Activated CD4-positive, alpha-beta T cell treated with anti-CD3 and anti-CD28 coated beads for 24 hours (primary cell): ENCODE measurements at regions not wholly inside any gene's neighbourhood (a gene's known extent, or its start where the extent isn't known, plus 50 kb on each side); places are given as distances from the start of the nearest gene placed in this dataset.
"Not testable (repeated sequence)": the region's sequence is repeated elsewhere in the genome, so short reads cannot be mapped to it uniquely, and the experiment has no call there.

Source experiments
- DNase-seq, 2 donors: peaks; one replicate each; pipeline ENCODE4 v3.0.0-alpha.2; 2020; ENCODE audit warnings: low read depth in 2 of 2

DNA sequence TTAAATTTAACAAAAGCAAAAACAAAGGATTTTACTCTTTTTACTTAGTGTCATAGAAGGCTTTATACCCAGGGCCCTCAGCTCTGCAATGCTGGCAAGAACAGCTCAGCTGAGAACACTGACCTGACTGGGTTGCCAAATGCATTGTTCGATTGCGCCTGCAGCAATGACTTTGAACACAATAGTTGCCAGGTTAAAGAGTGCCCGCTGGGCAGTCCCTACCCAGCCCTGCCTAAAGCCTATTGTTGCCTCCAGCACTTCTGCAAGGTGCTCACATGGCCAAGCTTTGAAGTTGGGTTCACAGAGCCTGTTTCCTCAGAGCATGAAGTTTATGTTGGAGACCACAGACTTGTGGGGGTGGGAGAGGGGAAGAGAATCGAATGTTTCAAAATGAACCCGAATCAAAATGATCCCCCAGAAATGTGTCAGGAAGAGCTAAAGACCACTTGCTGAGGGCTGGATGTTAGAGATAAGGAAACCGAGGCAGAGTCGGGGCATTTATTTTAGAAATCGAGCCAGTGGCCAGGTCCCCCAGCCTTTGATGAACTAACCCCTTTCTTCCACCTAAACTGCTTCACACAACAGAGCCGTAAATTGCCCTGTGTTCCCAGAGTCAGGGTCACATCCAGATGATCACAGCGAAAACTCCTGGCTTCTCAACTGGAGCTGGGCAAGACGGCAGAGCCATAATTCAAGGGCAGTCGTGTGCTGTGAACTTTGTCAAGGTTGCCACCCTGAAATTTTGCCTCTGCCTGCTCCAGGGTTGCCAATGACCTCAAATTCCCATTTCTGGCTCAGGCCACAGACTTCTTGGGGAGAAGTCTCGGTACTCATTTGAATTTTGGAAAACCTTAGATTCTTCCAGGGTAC is 55.0 kb downstream of the FOXA2 start:
- no peak for DNase-seq

DNA sequence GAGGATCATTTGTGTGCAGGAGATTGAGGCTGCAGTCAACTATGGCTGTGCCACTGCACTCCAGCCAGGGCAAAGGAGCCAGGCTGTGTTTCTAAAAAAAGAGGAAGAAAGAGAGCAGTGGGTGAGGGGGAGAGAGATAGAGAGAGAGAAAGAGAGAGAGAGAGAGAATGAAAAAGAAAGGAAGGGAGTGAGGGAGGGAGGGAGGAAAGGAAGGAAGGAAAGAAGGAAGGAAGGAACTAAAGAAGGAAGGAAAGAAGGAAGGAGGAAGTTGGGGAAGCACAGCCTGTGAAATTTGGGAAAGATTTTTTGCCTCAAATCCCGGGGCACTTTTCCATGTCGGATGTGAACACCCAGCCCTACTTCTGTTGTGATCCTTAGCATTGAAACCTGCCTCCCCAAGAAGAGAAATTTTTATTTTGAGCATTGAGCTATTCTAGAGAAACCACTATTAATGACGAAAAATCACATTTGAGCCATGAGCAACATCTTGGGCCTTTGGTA is 57.8 kb downstream of the FOXA2 start:
- no peak for DNase-seq

DNA sequence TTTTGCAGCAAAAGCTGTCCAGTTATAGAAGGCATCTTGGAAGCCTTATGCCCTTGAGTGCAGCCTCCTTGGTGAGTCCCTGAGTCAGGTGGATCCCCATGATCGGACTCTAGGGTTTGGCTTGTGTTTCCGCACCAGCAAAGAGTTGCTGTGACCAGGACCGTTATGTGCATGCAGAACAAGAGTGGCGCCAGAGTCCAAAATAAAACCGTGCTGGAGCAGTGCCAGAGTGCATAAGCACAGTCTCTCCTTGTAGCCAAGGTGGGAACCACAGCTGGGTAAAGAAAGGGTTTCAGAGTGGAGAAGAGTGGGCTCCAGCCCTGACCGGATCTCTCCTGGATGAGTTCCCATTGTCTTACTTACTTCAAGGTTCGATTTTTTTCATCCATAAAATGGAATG is 58.6 kb downstream of the FOXA2 start:
- no peak for DNase-seq

DNA sequence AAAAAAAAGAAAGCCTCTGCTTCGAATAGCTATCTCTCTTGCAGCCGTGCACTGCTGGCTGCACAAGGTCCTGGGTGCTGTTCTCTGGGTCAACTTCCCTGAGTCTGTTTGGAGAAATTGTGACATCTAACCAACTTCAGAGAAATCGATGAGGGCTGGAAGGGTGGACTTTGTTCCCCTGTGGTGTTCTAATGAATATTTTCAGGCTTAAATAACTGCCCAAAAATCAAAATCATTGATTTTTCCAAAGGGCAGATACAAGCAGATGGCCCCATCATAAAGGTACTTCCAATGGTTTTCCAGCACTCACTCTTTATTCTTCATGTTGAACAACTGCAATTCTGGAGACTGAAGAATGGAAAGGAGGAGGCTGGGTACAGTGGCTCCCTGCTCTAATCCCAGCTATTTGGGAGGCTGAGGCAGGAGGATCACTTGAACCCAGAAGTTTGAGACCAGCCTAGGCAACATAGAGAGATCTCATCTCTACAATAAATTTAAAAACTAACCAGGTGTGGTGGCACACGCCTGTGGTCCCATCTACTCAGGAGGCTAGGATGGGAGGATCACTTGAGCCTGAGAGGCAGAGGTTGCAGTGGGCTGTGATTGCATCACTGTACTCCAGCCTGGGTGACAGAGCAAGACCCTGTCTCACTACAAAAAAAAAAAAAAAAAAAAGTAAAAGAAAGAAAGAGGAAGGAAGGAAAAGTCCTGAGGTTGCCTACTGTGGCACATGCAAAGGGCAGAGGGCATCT is 59.1 kb downstream of the FOXA2 start:
- DNase-seq = no peak

DNA sequence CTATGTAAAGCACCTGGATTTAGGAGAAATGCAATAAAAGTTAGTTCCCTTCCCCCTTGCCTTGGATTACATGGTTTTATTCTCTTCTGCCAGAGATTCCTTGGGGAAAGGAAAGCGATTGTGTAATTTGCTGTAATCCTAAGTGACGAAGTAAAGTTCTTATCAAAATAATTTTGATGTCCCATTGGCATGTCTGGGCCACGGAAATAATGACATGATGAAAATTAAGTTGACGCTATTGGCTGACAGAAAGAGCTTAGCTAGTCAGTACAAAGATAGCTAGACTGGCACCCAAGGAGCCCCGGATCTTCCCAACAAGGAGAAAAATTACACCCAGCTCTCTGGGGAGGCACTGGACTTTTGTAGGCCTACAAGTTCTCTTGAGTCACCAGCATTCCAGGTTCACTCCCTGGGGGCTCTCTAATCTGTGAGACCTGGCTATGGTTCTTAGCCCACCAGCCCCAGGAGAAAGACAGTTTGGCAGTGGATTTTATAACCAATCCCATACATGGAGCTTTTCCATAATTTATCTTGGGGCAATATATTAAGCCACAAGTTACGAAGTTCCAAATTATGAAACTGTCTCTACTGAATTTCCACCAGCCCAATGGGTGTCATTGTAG is 59.9 kb downstream of the FOXA2 start:
- DNase-seq = no peak

DNA sequence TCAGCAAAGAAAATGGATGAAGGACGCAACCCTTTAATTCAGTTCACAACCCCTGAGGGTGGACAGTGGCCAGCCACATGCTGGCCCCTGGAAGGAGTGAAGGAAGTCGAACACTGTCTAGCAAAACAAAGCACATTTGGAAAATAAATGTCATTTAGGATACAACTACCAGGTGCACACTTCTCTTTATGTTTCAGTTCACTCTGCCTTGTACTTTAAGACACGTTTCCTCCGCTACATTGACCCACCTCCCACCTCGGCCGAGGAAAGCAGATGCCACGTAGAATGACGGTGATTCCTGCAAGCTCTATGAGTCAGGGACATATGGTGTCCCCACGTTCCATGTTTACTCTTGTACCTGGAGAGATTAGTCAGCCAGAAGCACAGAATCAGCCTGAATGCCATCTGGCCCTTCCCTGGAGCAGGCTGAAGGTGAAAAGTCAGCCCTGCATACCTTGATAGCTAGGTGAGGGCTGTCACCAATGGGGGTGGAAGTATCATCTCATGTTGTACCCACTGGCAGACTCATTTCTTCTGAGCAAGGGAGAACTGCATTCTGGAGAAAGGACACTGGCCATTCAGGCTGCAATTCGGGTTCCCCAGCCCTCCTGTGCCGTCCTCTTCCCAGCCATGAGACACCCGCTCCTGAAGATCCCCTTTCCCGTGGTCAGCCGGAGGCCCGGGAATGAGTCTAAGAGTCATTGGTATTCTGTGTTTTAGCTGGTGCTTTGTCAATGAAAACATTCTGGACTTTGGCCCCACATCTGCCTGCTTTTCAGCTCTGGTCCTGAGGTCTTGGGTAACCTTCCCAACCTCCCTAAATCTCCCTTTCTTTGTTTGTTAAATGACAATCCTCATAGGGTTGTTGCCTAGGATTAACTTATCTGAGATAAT is 60.6 kb downstream of the FOXA2 start:
- no peak for DNase-seq

DNA sequence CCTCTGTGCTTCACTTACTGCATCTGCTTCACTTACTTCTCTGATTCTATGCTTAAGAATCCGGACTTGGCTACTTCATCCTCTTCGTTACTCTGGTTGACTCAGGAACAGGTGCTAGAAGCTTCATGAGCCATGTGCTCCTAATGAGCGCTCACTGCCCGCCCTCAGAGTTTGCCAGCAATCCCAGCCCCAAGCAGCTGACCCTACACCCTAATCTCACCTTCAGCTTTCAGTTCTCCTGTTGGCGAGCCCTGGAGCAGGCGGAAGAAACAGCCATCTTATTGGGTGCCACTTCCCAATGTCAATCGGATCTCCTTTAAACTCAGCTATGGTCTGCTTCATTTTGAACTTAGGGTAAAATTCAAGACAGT is 61.3 kb downstream of the FOXA2 start:
- DNase-seq = no peak

DNA sequence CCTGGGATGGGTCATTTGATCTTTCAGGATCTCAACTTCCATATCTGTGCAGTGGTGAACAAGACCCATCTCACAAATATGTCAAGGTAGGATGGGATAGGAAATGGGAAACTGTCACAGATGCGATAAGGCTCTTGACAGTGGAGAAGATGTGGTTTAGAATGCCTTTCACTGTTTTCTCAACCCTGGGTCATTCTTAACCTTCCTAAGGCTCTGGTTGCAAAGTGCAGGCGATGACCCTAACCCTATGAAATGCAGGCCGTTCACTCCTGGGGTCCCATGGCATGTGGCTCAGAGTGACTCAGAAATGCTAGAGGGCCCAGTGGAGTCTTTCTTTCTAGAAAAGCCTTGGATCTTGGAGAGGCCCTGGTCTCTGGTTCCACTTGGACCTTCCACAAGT is 61.7 kb downstream of the FOXA2 start:
- no peak for DNase-seq

DNA sequence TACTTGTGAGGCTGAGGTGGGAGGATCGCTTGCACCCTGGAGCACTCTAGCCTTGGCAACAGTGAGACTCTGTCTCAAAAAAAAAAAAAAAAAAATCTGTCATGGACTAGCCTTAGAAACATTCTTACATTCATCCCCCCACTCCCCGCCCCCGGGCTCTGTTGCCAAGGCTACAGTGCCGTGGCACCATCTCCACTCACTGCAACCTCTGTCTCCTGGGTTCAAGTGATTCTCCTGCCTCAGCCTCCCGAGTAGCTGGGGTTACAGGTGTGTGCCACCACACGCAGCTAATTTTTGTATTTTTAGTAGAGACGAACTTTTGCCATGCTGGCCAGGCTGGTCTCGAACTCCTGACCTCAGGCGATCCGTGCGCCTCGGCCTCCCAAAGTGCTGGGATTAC is 62.4 kb downstream of the FOXA2 start:
- DNase-seq = not testable (repeated sequence)

DNA sequence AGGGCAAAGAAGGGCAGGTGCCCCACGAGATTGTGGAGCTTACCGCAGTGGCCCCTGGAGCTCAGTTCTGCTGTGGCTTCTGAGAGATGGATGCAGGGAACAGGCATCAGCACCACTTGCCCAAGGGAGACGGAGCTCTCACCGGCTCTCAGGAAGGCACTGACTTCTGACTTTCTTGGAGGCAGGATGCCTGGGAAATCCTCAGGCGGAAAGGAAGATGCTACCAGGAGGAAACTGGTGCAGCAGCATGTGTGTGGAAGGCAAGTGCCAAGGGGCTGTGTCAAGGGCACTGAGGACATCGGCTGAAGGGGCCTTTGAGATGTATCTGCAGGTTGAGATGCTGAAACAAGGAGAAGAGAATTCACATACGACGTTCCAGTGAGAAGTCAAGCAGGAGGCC is 64.0 kb downstream of the FOXA2 start:
- DNase-seq = no peak

DNA sequence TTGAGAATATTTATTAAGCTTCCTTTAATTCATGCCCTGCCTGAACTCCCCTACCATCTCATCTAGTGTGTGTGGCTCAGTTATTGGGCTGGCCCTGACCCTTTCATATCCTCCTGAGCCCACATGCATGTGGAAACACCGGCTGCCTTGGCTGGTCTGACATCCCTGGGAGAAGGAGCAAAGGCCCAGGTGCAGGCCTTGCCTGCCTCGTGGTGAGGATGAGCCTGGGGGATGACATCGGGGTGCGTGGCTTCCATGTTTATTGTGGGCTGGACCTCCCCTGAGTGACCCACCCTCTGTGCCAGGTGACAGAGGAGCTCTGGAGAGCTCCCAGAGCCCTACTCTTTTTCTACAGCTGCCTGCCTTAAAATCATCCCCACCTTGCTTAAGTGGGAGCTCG is 69.1 kb downstream of the FOXA2 start:
- DNase-seq = no peak

DNA sequence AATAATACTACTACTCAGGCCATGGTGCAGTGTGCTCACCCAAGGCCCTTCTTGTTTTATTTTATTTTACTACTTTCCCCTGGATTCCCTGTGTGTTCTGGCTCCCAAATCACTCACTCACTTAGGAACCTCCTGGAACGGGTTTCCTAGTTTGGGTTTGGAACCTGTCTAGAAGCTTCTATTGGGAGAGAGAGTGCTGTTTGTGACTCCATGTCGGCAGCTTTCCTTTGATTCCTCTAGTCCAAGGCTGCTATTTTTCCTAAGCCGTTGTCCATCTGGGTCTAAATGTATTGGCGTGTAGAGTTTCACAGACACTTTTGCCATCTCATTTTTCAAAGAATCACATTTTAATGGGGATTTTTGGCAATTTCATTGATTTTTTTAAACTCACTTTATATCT is 70.8 kb downstream of the FOXA2 start:
- no peak for DNase-seq

DNA sequence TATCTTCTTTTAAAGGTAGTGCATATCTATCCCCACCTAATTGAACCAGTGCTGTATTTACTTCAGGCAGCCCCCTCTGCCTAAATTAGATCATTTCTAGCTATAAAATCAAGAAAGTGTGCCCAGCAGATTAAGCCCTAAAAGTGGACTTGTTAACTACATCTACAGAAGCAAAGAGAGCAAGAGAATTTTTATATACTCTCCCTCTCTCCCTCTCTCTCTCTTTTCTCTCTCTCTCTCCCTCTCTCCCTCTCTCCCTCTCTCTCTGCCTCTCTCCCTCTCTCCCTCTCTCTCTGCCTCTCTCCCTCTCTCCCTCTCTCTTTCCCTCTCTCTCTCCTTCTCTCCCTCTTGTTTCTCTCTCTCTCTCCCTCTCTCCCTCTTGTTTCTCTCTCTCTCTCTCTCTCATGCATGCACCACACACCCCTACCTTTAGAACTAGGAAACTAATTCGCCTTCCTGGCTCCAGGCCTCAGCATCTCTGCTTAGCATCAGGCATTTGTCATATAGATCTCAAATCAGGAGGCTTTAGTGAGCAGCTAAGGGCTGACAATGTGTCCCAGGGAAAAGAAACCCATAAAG is 71.4 kb downstream of the FOXA2 start:
- DNase-seq = no peak

DNA sequence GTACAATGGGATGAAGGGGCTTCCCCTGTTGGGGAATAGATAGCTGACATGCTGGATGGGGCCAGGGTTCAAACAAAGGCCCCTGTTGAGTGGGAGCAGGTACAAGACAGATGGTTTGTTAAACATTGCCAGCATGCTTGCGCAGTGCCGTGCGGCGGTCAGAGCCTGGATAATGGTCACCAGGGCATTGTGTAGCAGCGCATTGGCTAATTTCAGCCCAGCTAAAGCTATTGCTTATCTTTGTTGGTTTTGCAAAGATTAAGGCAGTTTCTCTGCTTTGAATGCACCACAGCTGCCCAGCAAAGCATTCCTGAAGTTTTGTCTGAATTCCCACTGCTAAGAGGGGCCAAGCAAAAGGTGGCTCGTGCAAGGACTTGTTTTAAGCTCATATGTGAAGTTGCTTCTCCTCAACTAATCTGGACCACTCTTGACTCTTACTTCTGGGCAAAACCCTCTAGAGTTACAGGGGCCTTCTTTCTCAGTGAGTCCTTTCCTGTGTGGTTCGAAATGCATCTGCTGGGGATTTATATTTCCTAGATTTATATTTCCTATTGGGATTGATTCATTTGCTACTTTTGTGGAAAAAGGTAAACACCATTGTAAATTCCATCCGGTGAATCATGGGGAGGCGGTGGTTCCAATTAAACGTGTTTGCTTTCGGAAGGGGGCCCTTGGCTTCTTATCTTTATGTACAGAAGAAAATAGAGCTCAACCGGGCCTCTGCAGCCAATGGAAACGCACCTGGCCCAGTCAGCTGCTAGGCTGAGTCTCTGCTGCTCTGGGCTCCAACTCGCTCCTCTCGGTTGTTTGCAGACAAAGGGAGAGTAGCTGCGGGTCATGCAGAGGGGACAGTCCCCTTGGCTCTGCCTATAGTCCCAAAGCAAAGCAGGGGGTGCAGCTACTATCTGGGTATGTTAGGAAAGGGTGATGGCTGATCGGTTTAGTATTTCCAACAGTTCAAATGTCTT is 72.1 kb downstream of the FOXA2 start:
- no peak for DNase-seq

DNA sequence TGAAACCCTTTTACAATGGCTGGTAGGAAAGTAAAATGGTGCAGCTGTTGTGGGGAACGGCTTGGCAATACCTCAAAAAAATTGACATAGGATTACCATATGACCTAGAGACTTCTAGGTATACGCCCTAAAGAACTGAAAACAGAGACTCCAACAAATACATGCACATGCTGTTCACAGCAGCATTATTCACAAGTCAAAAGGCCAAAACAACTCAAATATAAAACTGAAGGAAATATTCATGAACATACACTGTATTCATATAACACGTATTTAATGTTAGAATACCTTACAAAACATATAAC is 74.6 kb downstream of the FOXA2 start:
- no peak for DNase-seq

DNA sequence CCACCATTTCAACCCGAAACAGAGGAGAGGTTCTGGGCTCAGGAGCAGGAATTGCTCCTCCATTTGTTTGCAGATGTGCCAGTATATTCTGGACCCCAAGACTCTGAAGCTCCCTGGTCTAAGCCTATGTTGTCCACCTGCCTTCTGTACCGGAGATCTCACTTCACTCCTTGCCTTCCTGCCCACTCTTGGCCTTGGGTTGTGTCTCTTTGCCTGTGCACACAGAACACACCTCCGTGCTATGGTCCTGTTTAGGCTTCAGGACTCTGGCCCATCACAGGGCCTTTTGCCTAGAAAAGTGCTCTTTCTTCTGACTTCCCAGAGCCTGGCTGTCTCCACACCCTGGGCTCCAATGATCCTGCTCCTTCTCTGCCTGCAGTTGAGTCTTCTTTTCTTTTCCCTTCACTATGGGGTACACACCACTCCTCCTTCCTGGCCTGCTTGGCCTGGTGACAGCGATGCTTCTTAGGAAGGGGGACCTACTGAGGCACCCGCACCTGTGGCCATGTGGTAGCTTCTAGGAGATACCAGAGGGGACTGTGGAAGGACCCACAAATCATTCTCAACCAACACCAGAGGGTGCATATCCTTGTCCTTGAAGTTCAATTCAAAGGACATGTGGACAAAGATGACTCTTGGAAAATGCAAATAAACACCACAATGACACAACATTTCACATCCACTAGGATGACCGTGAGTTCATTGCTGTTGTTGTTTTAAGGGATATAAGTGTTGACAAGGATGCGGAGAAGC is 75.1 kb downstream of the FOXA2 start:
- no peak for DNase-seq

DNA sequence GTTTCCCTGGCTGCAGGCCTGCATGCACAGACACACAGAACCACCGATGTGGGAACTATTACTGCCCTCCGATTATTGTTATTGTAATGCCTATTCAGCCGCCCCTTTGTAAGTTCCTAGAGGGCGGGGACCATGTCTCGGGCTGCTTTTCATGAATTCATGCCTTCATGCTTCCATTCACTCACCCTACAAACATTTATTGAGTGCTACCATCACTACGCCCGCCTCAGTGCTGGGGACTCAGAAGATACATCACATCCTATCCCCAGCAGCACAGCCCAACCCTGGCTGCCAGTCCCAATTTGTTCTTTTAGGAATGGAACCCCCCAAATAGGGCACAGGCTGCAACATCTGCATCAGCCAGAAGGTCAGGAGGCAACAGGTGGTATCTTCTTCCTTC is 75.9 kb downstream of the FOXA2 start:
- DNase-seq = no peak

DNA sequence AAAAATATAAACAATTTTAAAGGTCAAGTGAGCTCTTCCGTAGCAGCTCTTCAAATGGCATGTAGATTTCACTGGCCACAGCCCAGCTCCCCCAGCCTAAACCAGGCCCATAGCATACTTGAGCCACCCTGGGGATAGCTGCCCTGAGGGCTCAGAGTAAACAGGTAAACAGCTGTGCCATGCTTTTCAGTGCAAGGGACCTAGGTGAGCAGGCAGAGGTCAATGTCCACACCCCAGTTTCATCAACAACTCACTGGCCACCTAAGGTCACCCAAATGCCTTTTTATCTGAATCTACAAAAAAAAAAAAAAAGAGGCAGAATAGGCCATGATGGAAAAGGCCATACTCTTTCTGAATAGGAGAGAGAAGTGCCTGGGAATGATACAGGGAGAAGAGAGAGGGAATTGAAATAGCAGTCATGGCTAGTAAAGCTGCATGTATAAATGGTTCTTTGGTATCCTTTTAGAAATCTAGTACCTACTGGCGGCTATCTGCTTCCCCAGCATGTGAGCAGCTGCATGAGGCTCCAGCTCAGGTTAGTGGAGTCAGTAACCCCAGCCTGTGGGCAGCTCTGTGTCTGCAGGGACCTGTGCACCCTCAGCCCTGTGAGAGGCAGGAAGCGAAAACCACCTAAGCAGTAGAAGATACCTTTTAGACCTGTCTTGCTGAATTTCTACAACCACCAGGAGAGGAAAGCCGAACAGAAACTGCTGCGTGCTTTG is 77.0 kb downstream of the FOXA2 start:
- no peak for DNase-seq

DNA sequence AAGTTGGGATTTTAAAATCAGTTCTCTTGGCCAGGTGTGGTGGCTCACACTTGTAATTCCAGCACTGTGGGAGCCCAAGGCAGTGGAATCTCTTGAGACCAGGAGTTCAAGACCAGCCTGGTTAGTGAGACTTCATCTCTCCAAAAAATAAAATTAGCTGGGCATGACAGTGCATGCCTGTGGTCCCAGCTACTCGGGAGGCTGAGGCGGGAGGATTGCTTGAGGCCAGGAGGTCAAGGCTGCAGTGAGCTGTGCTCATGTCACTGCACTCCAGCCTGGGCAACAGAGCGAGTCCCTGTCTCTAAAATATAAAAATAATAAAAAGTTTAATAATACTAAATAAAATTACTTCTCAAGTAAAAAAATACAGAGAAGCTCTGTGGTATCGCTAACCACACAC is 77.5 kb downstream of the FOXA2 start:
- no peak for DNase-seq
